ENCODE measurements at regions not wholly inside any gene's neighbourhood (a gene's known extent, or its start where the extent isn't known, plus 50 kb on each side); places are given as distances from the start of the nearest gene placed in this dataset.

DNA sequence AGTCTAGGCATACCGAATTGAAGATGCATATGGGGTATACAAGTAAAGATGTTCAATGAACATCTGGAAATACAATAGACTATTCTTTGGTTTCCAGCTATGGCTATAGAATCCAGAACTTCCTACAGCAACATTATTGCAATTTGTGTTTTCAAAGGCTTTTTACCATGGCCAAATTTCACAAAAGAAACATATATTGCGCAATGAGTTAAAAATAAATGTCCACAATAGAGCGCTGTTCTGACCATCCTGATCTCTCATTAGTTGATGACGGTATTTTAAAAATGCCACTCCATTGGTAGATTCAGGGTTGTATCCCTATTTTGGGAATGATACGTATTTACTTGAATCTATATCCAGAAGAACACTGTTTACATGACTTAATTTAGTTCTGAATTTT lies 139.2 kb downstream of the LINC00632 start:
- DNase-seq = no peak

- no peak for DNase-seq
These were observed 141.7 kb upstream of the SPANXB1 start for GRCh38 chrX:140860718-140861117.

- no peak for DNase-seq
These were observed 135.9 kb upstream of the SPANXB1 start for GRCh38 chrX:140866446-140866845.

GRCh38 chrX:140912606-140913005 lies 89.8 kb upstream of the SPANXB1 start:
- no peak for DNase-seq

GRCh38 chrX:140913802-140914501 lies 88.4 kb upstream of the SPANXB1 start:
- no peak for DNase-seq

DNA sequence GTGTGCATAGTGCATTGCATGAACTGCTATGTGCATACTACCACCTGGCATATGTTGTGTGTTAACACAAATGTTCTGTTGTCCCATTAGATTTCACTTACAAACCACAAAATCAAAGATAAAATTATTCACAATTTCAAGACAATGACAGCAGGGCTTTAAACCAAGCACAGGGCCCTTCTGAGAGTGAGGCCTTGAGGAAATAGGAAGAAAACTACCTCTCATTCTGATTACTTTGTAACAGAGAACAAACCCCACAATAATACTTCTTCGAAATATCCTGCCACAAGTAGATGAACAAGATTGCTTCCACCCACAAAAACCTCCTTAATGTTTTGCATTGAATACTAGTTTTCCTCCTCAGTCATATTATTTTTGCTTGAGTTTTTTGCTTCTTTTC lies 85.5 kb upstream of the SPANXB1 start:
- DNase-seq = no peak

GRCh38 chrX:140917354-140918115 lies 84.9 kb upstream of the SPANXB1 start:
- no peak for DNase-seq

- peak; percentile 14 for DNase-seq
These were observed 83.9 kb upstream of the SPANXB1 start for GRCh38 chrX:140918398-140919038.

DNA sequence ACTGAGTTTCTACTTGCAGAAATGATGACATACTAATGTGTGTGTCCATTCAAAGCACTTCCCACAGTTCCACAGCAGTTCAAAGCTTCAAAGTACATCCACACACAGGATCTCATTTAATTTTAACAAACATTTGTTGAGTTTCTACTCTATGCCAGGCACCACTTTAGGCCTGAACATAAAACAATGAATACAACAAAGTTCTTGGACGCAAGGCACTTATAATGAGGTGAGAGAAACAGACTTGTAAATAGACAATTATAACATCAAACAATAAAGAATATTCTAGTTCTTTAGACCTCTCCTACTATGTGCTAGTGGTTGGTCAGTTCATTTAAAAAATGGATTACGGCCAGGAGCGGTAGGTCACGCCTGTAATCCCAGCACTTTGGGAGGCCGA lies 82.0 kb upstream of the SPANXB1 start:
- DNase-seq = no peak

DNA sequence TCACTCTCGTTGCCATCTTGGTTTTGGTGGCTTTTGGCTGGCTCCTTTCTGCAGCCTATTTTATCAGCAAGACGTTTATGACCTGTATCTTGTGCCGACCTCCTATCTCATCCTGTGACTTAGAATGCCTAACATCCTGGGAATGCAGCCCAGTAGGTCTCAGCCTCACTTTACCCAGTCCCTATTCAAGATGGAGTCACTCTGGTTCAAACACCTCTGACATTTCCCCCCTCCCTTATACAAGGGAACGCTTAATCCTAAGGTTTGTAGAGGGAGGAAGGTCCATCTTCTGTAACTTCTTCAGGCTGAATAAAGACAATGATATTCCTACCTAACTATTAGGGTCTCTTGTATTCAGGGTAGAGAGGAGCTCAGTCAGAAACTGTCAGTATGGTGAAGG lies 79.3 kb upstream of the SPANXB1 start:
- DNase-seq = no peak

DNA sequence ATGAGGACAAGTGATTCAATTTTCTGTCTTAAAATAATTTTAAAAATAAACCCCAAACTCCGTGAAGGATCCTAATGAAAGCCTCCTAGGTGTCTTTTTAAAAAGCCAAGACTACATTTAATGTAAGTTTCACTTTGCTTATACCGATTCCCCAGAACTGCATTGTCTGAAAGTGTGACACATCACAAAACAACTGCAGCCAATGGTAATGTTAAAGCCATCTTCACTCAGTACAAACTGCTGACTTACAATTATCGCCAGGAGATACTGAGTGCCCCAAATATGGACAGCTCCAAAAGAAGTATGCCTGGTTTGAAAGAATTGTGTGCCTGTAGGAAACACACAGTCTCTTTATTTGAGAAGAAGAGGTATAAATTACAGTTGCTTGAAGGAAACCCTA lies 73.7 kb upstream of the SPANXB1 start:
- DNase-seq = no peak

DNA sequence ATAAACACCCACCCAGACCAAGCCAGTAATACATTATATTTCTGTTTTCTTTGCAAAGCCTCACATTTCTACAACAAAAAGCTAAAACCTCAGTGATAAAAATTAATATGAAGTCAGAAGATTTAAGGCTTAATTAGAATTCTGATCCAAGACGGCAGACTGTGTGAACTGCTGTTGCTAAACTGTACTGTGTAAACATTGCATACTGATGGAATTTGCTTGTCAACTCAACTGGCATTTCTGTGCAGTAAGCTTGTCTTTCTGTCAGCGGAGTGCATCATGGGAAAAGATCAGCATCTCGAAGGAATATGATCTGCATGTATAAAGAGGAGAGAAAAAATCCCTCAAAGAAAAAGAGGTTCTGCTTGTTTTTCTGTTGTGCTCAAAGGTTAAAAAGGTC lies 69.4 kb upstream of the SPANXB1 start:
- DNase-seq = no peak

GRCh38 chrX:140933874-140934655 lies 68.3 kb upstream of the SPANXB1 start:
- no peak for DNase-seq

- no peak for DNase-seq
These were observed 58.9 kb upstream of the SPANXB1 start for GRCh38 chrX:140943513-140943912.

- no peak for DNase-seq
These were observed 57.7 kb upstream of the SPANXB1 start for GRCh38 chrX:140944710-140945109.

GRCh38 chrX:140948827-140949226 lies 53.6 kb upstream of the SPANXB1 start:
- no peak for DNase-seq

- no peak for DNase-seq
These were observed 53.2 kb upstream of the SPANXB1 start for GRCh38 chrX:140949233-140949632.

Measured in NCI-H226 (cell line).